HFFc6 (cell line): ENCODE measurements at regions not wholly inside any gene's neighbourhood (a gene's known extent, or its start where the extent isn't known, plus 50 kb on each side); places are given as distances from the start of the nearest gene placed in this dataset.

Experiments used
- DNase-seq: peaks from one replicate; pipeline ENCODE4 v3.0.0-alpha.2; 2018
- H3K27ac Mint-ChIP-seq: 2 replicates; pipeline ENCODE4 v1.8.0; 2020; ENCODE audit warnings: mild to moderate bottlenecking, mixed read lengths
- H3K27me3 Mint-ChIP-seq: 2 replicates; pipeline ENCODE4 v1.8.0; 2021; ENCODE audit warnings: mild to moderate bottlenecking, moderate library complexity, mixed read lengths; ENCODE audit not compliant: insufficient read depth
- H3K36me3 Mint-ChIP-seq: 2 replicates; pipeline ENCODE4 v1.8.0; 2021; ENCODE audit warnings: low read depth, mixed read lengths
- H3K4me1 Mint-ChIP-seq: 2 replicates; pipeline ENCODE4 v1.8.0; 2020; ENCODE audit warnings: low read depth, mixed read lengths
- H3K4me3 Mint-ChIP-seq: 2 replicates; pipeline ENCODE4 v1.8.0; 2020; ENCODE audit warnings: mild to moderate bottlenecking, moderate library complexity, mixed read lengths
- H3K9me3 Mint-ChIP-seq: 2 replicates; pipeline ENCODE4 v1.8.0; 2020; ENCODE audit warnings: mild to moderate bottlenecking, mixed read lengths
- CTCF ChIP-seq: fragments of 200-600 bp; sonication (generic); IDR thresholded peaks from 2 replicates; pipeline ENCODE4 v1.5.0; 2021; ENCODE audit warnings: antibody characterized with exemption, mild to moderate bottlenecking

DNA sequence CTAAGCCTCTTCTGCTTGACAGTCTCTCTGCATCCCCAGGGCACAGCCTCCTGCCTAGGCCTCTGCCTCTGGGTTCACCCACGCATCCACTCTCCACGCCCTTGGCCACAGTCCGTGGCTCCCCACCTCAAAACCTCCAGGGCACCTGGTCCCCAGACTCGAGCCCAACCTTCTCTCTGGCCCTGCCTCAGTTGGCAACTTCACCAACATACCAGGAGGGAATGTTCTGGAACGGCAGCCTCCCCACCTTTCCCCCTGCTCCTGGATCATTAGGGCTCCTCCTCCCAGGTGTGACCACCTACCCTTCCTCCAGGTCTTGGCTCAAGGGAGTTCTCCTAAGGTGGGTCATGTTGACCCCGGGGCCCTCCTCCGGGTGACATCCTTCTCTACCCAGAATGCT, 69.1 kb downstream of the SOX1 start:
- H3K27me3 Mint-ChIP-seq: peaks cover 4% of the 10 kb centered on the region

GRCh38 chr13:112137144-112137543, 70.2 kb downstream of the SOX1 start:
- Mint-ChIP-seq H3K9me3 (peaks cover 26% of the 10 kb centered on the region), H3K36me3 (no peaks in the 10 kb centered on the region), H3K27ac (no peak overlapping the region), H3K27me3 (peaks cover 6% of the 10 kb centered on the region), H3K4me1 (no peaks in the 10 kb centered on the region), H3K4me3 (no peak overlapping the region)
- no peak for DNase-seq
- no peak for TF ChIP-seq CTCF

More for the DNA sequence above, 69.1 kb downstream of the SOX1 start:
- TF ChIP-seq CTCF: no peak
- Mint-ChIP-seq H3K4me1 (no peaks in the 10 kb centered on the region), H3K36me3 (no peaks in the 10 kb centered on the region), H3K9me3 (peaks cover 28% of the 10 kb centered on the region), H3K4me3 (no peak overlapping the region), H3K27ac (no peak overlapping the region)
- DNase-seq: no peak

GRCh38 chr13:112140366-112140765, 73.4 kb downstream of the SOX1 start:
- Mint-ChIP-seq H3K4me3 (no peak overlapping the region), H3K9me3 (peaks cover 42% of the 10 kb centered on the region), H3K4me1 (no peaks in the 10 kb centered on the region), H3K27me3 (peaks cover 5% of the 10 kb centered on the region; the same call in 1 of the 2 replicates), H3K36me3 (no peaks in the 10 kb centered on the region), H3K27ac (no peak overlapping the region)
- DNase-seq: no peak
- TF ChIP-seq CTCF: no peak

DNA sequence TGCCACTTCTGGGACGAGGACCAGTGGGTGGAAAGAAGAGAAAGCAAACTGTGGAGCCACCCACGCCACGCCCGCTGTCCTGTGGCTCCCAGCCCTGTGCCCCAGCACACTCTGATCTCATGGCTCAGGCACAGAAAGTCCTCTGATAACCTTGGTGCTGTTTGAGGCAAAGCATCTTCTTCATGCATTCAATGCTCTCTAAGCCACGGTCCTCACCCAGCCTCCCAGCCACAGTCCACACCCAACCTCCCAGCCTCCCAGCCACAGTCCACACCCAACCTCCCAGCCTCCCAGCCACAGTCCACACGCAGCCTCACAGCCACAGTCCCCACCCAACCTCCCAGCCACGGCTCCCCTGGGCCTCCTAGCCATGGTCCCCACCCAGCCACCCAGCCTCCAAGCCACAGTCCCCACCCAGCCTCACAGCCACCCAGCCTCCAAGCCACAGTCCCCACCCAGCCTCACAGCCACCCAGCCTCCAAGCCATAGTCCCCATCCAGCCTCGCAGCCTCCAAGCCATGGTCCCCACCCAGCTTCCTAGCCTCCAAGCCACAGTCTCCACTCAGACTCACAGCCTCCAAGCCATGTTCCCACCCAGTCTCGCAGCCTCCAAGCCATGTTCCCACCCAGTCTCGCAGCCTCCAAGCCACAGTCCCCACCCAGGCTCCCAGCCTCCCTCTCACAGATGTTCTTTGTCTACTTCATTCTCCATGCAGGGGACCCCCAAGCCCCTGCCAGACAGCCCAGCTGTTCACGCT, 74.9 kb downstream of the SOX1 start:
- peaks cover 3% of the 10 kb centered on the region; the same call in 1 of the 2 replicates for H3K27me3 Mint-ChIP-seq
- H3K4me1 Mint-ChIP-seq: no peaks in the 10 kb centered on the region
- H3K9me3 Mint-ChIP-seq: peaks cover 44% of the 10 kb centered on the region
- DNase-seq: no peak
- H3K27ac Mint-ChIP-seq: no peak overlapping the region
- no peak overlapping the region for H3K4me3 Mint-ChIP-seq
- no peak for TF ChIP-seq CTCF
- H3K36me3 Mint-ChIP-seq: no peaks in the 10 kb centered on the region

DNA sequence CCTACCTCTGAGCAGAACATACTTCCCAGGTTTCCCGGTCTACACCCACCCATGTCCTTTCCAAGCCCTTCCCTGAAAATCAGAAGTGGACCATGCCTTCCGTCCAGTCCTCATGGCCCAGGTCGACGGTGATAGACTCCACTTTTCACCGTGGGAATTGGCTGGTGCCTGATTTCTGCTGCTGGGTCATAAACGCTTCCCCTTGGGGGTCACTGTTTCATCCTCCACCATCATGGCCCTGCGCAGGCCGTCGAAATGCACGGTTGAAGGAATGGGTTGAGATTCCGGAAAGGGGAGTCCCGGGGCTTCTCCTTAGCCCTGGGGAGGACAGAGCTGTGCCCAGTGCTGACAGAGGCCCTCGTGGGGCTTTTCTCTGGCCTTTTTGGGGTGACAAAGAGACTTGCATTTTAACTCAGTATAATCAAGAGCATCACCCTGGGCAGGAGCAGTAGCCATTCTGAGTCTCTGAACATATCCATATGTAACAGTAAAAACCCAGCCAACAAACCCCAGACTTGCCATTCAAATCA, 75.5 kb downstream of the SOX1 start:
- Mint-ChIP-seq H3K36me3 (no peaks in the 10 kb centered on the region), H3K27ac (no peak overlapping the region), H3K27me3 (peaks cover 3% of the 10 kb centered on the region; the same call in 1 of the 2 replicates), H3K9me3 (peaks cover 51% of the 10 kb centered on the region), H3K4me1 (no peaks in the 10 kb centered on the region), H3K4me3 (no peak overlapping the region)
- no peak for TF ChIP-seq CTCF
- no peak for DNase-seq
